ENCODE measurements at regions not wholly inside any gene's neighbourhood (a gene's known extent, or its start where the extent isn't known, plus 50 kb on each side); places are given as distances from the start of the nearest gene placed in this dataset.

DNA sequence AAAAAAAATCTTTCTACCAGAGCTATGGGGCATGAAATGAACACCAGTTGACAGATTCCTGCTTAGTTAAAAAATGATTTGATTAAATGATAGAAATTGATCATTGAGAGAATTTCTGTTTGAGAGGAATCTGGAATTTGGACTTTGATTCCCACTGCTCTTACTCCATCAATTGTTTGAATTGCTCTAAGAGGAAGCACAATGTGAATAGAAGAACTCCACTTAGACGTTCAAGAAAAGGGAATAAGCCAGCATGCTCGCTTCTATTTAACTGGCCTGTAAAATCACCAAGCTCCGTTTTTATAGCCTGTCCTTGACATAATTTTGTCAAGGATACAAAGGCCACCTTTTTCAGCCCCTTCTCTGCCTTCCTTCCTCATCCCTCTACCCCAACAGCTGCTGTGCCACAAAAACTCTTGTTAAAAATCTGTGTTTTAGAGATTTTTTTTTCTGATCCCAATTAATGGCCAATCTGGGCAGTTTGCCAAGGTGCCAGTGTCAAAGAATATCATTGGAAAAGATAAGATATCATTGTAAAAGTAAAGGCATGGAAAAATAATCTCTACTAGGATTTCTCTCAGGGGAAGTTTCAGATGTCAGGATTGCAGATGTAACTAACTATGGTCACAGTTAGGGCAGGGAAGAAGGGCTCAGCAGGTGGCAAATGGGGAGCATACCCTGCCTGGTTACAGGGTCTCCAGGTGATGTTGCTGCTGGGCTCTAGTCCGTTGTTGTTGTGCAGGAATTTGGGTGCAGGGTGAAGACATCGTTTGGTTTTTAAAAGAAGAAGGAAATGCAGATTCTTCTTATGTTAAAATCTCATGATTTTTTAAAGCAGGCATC is 301.8 kb upstream of the PDZRN3 start:
- POLR2A ChIA-PET = no interaction called here
- Histone ChIP-seq H3K4me1 (no peaks in the 10 kb centered on the region), H3K9me3 (no peaks in the 10 kb centered on the region), H3K27ac (no peak overlapping the region), H3K4me2 (no peak overlapping the region), H3K4me3 (no peak overlapping the region)
- DNase-seq (ENCODE audit: low read depth in 1 of 2, low spot score in 1 of 2) = no peak
- CTCF ChIA-PET = no interaction called here
- TF ChIP-seq SMC3 (IDR thresholded peaks at IDR 0.05) (no peak), TP53 (CRISPR knock-in tag; IDR thresholded peaks at IDR 0.05) (no peak), HOXB5 (CRISPR knock-in tag; IDR thresholded peaks at IDR 0.05) (no peak), HOXA7 (CRISPR knock-in tag; IDR thresholded peaks at IDR 0.05) (no peak), MAFK (IDR thresholded peaks at IDR 0.05; ENCODE audit: partially characterized antibody) (no peak), MAZ (IDR thresholded peaks at IDR 0.05; ENCODE audit: borderline replicate concordance, low read depth, low read length) (no peak), PHF8 (IDR thresholded peaks at IDR 0.05; ENCODE audit: borderline replicate concordance, low read depth) (no peak), JUN (IDR thresholded peaks at IDR 0.05) (no peak), BHLHE40 (IDR thresholded peaks at IDR 0.05; ENCODE audit: low read depth, low read length) (no peak), POLR2A (IDR thresholded peaks at IDR 0.05; ENCODE audit: low read length) (no peak), HDAC2 (IDR thresholded peaks at IDR 0.05) (no peak), ZSCAN20 (CRISPR knock-in tag; IDR thresholded peaks at IDR 0.05) (no peak), CEBPB (IDR thresholded peaks at IDR 0.05) (no peak)
- TF ChIP-seq, protein P1, sequence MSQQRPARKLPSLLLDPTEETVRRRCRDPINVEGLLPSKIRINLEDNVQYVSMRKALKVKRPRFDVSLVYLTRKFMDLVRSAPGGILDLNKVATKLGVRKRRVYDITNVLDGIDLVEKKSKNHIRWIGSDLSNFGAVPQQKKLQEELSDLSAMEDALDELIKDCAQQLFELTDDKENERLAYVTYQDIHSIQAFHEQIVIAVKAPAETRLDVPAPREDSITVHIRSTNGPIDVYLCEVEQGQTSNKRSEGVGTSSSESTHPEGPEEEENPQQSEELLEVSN (IDR thresholded peaks at IDR 0.05; ENCODE audit: borderline replicate concordance, low read depth) = no peak
- TF ChIP-seq, protein P2, sequence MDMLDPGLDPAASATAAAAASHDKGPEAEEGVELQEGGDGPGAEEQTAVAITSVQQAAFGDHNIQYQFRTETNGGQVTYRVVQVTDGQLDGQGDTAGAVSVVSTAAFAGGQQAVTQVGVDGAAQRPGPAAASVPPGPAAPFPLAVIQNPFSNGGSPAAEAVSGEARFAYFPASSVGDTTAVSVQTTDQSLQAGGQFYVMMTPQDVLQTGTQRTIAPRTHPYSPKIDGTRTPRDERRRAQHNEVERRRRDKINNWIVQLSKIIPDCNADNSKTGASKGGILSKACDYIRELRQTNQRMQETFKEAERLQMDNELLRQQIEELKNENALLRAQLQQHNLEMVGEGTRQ (IDR thresholded peaks at IDR 0.05) = no peak
- no peak for FAIRE-seq
- ATAC-seq = no peak
- 1% methylated on average over 5 of the region's 5 CpGs for WGBS (ENCODE audit: missing lambda C conversion rate)

DNA sequence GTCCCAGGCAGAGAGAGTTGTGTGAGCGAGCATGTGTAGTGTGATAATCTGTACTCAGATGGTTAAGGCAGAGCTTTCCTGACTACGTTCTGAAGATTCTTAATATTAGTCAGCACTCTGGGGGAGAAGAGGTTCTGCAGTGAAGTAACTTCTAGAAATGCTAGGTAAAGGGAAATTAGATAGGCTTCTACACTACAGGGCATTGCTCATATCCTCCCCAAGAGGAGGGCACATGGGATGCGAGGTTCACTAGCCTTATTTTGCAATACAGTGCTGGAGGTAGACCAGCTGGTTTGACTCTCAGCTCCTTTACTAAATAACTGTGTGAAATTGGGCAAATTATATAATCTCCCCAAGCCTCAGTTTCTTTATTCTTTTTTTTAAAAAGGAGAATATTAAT is 300.3 kb upstream of the PDZRN3 start:
- TF ChIP-seq CTCF (IDR thresholded peaks at IDR 0.05) (no peak), KDM1A (IDR thresholded peaks at IDR 0.05; ENCODE audit: low read depth) (no peak), JUNB (IDR thresholded peaks at IDR 0.05) (no peak), NFE2L2 (conservative IDR thresholded peaks at IDR 0.05; ENCODE audit: low read length) (no peak), EHF (CRISPR knock-in tag; IDR thresholded peaks at IDR 0.05) (no peak), TP53 (CRISPR knock-in tag; IDR thresholded peaks at IDR 0.05) (no peak), TFCP2L1 (CRISPR knock-in tag; IDR thresholded peaks at IDR 0.05) (no peak), FOSB (CRISPR knock-in tag; IDR thresholded peaks at IDR 0.05) (no peak), KDM5A (IDR thresholded peaks at IDR 0.05) (no peak), ZSCAN20 (CRISPR knock-in tag; IDR thresholded peaks at IDR 0.05) (no peak), ZC3H11A (IDR thresholded peaks at IDR 0.05) (no peak), GATA3 (IDR thresholded peaks at IDR 0.05; ENCODE audit: borderline replicate concordance) (no peak), ZFP36 (IDR thresholded peaks at IDR 0.05; ENCODE audit: borderline replicate concordance, partially characterized antibody) (no peak), EP300 (IDR thresholded peaks at IDR 0.05) (no peak)
- TF ChIP-seq, protein P3, sequence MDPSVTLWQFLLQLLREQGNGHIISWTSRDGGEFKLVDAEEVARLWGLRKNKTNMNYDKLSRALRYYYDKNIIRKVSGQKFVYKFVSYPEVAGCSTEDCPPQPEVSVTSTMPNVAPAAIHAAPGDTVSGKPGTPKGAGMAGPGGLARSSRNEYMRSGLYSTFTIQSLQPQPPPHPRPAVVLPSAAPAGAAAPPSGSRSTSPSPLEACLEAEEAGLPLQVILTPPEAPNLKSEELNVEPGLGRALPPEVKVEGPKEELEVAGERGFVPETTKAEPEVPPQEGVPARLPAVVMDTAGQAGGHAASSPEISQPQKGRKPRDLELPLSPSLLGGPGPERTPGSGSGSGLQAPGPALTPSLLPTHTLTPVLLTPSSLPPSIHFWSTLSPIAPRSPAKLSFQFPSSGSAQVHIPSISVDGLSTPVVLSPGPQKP (IDR thresholded peaks at IDR 0.05; ENCODE audit: low read depth, low read length) = no peak
- TF ChIP-seq, protein P1 (IDR thresholded peaks at IDR 0.05; ENCODE audit: borderline replicate concordance, low read depth) = no peak
- FAIRE-seq = no peak
- no peaks in the 10 kb centered on the region for H3K9me3 ChIP-seq
- POLR2A ChIA-PET = no interaction called here
- no peak overlapping the region for H3K4me2 ChIP-seq
- H3K4me1 ChIP-seq = no peaks in the 10 kb centered on the region
- no peak for ATAC-seq
- CTCF ChIA-PET = interaction anchor here (0.5 kb wide), 1 partner anchor 190 kb away, joined by 3 read pairs; no protein-coding TSS in a partner anchor
- DNase-seq (ENCODE audit: low read depth in 1 of 2, low spot score in 1 of 2) = no peak
- WGBS (ENCODE audit: missing lambda C conversion rate) = 0% methylated on average over 3 of the region's 3 CpGs
- H3K27ac ChIP-seq = no peak overlapping the region
- H3K4me3 ChIP-seq = no peak overlapping the region
